Karpas-422 (cell line): ENCODE measurements at regions not wholly inside any gene's neighbourhood (a gene's known extent, or its start where the extent isn't known, plus 50 kb on each side); places are given as distances from the start of the nearest gene placed in this dataset.

Source experiments
- DNase-seq: peaks from one replicate; pipeline ENCODE4 v3.0.0-alpha.2; 2015
- H2AFZ ChIP-seq: fragments of 200-600 bp; sonication (generic); 2 replicates; pipeline ENCODE4 v1.6.1; 2014; ENCODE audit warnings: antibody characterized with exemption, low read length, mixed read lengths
- H3K27ac ChIP-seq: fragments of 200-600 bp; sonication (generic); 2 replicates; pipeline ENCODE4 v1.5.1; 2014; ENCODE audit warnings: mild to moderate bottlenecking, low read length, moderate library complexity
- H3K27me3 ChIP-seq: fragments of 200-600 bp; sonication (generic); 2 replicates; pipeline ENCODE4 v1.6.1; 2014; ENCODE audit warnings: low read length, mixed read lengths
- H3K36me3 ChIP-seq: fragments of 200-600 bp; sonication (generic); 2 replicates; pipeline ENCODE4 v1.6.1; 2014; ENCODE audit warnings: low read length, mixed read lengths; ENCODE audit not compliant: insufficient read depth
- H3K4me1 ChIP-seq: fragments of 200-600 bp; sonication (generic); 2 replicates; pipeline ENCODE4 v1.6.1; 2014; ENCODE audit warnings: mild to moderate bottlenecking, low read length, mixed read lengths
- H3K4me2 ChIP-seq: fragments of 200-600 bp; sonication (generic); 2 replicates; pipeline ENCODE4 v1.6.1; 2014; ENCODE audit warnings: low read length, low read depth, mild to moderate bottlenecking; ENCODE audit not compliant: poor library complexity, severe bottlenecking
- H3K4me3 ChIP-seq: fragments of 200-600 bp; sonication (generic); 2 replicates; pipeline ENCODE4 v1.5.1; 2014; ENCODE audit warnings: mild to moderate bottlenecking, antibody characterized with exemption, low read length, mixed read lengths
- H3K79me2 ChIP-seq: fragments of 200-600 bp; sonication (generic); 2 replicates; pipeline ENCODE4 v1.6.1; 2014; ENCODE audit warnings: mild to moderate bottlenecking, low read length, mixed read lengths
- H3K9ac ChIP-seq: fragments of 200-600 bp; sonication (generic); 2 replicates; pipeline ENCODE4 v1.6.0; 2014; ENCODE audit warnings: low read length
- H3K9me2 ChIP-seq: fragments of 200-600 bp; sonication (generic), shearing (Covaris generic); replicated peaks from 2 replicates; pipeline ENCODE4 v1.6.0; 2014; ENCODE audit warnings: mild to moderate bottlenecking, low read length, moderate library complexity; ENCODE audit not compliant: insufficient read depth
- H3K9me3 ChIP-seq: fragments of 300-700, 200-600 bp; sonication (generic); 2 replicates; pipeline ENCODE4 v1.6.1; 2014; ENCODE audit warnings: low read length, mixed read lengths
- H4K20me1 ChIP-seq: fragments of 200-600 bp; sonication (generic); 2 replicates; pipeline ENCODE4 v1.6.1; 2014; ENCODE audit warnings: mild to moderate bottlenecking, antibody characterized with exemption, low read length, low read depth; ENCODE audit not compliant: insufficient read depth

DNA sequence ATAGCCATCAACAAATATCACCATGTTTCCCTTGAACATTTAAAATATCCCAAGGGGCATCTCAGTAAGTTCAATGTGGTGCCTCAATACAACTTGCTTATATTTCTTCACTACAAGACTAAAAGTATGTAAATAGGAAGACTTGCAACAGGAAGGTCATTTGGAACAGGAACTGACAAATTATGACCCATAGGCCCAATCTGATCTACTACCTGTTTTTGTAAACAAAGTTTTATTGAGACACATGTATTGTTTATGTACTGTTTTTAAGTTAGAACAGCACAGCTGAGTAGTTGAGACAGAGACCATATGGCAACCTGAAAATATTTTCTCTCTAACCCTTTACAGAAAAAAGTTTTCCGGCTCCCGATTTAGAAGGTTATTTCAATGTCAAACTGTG lies 154.8 kb upstream of the TFPI start:
- Histone ChIP-seq H3K9ac (no peak overlapping the region), H3K4me3 (no peak overlapping the region)

GRCh38 chr2:187710791-187711521 lies 156.7 kb upstream of the TFPI start:
- Histone ChIP-seq H3K36me3 (no peaks in the 10 kb centered on the region), H3K4me2 (no peak overlapping the region), H3K9ac (no peak overlapping the region), H3K27me3 (no peaks in the 10 kb centered on the region), H3K9me3 (peaks cover 23% of the 10 kb centered on the region), H3K4me1 (no peaks in the 10 kb centered on the region), H2AFZ (no peak overlapping the region), H3K27ac (no peak overlapping the region), H4K20me1 (no peaks in the 10 kb centered on the region), H3K4me3 (no peak overlapping the region), H3K79me2 (no peaks in the 10 kb centered on the region), H3K9me2 (no peaks in the 10 kb centered on the region)
- no peak for DNase-seq

More for the DNA sequence above, 154.8 kb upstream of the TFPI start:
- Histone ChIP-seq H3K4me1 (no peaks in the 10 kb centered on the region), H3K4me2 (no peak overlapping the region), H2AFZ (no peak overlapping the region), H3K79me2 (no peaks in the 10 kb centered on the region), H3K9me3 (peaks cover 23% of the 10 kb centered on the region), H3K9me2 (no peaks in the 10 kb centered on the region), H4K20me1 (no peaks in the 10 kb centered on the region), H3K27ac (no peak overlapping the region), H3K36me3 (no peaks in the 10 kb centered on the region), H3K27me3 (no peaks in the 10 kb centered on the region)
- no peak for DNase-seq

GRCh38 chr2:187715590-187715989 lies 161.4 kb upstream of the TFPI start:
- Histone ChIP-seq H3K27me3 (no peaks in the 10 kb centered on the region), H3K4me1 (no peaks in the 10 kb centered on the region), H4K20me1 (no peaks in the 10 kb centered on the region), H3K9me3 (peaks cover 8% of the 10 kb centered on the region; the same call in 1 of the 2 replicates), H3K4me2 (no peak overlapping the region), H3K4me3 (no peak overlapping the region), H2AFZ (no peak overlapping the region), H3K9me2 (no peaks in the 10 kb centered on the region), H3K36me3 (no peaks in the 10 kb centered on the region), H3K79me2 (no peaks in the 10 kb centered on the region), H3K27ac (no peak overlapping the region), H3K9ac (no peak overlapping the region)
- DNase-seq = no peak

DNA sequence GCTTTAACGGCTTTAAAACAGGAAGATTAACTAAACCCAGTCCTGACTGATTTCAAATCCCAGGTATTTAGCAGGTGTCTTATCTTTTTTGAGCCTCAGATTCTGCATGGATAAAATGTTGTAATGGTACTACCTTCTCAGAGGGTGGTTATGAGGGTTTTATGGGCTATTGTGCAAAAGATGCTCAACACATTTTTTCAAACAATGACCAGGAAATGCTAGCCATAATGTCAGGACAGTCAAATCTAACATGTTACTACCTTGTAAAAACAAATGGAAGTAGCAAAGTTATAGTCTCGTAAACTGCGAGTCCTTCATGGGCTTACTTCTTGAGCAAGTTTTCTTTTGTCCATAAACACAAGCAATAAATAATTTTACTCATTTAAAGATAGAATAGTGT lies 162.1 kb upstream of the TFPI start:
- Histone ChIP-seq H2AFZ (no peak overlapping the region), H3K4me3 (no peak overlapping the region), H3K27me3 (no peaks in the 10 kb centered on the region), H3K36me3 (no peaks in the 10 kb centered on the region), H3K79me2 (no peaks in the 10 kb centered on the region), H3K4me1 (no peaks in the 10 kb centered on the region), H3K4me2 (no peak overlapping the region), H3K27ac (no peak overlapping the region), H3K9ac (no peak overlapping the region), H3K9me3 (peaks cover 9% of the 10 kb centered on the region; the same call in 1 of the 2 replicates), H3K9me2 (no peaks in the 10 kb centered on the region), H4K20me1 (no peaks in the 10 kb centered on the region)
- no peak for DNase-seq

DNA sequence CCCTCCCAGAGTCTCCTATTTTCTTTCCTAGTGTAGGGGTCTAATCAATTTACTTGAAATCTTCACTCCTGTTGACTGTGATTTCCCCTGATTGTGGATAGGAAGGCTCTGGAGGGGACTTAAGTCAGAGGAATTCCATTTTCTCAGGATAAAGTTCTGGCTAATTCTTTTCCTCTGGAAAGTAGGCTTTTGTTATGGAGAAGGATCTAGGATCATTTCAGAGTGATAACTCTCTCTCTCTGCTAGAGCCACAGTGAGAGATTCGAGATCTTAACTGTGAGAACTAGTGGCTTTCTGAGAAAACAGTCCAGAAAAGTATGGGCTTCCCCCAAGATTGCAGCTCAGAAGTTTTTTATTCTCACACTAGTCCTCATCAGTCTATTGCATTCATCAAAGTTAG lies 163.9 kb upstream of the TFPI start:
- Histone ChIP-seq H3K4me3 (no peak overlapping the region), H3K9ac (no peak overlapping the region), H3K9me2 (no peaks in the 10 kb centered on the region), H3K27ac (no peak overlapping the region), H3K36me3 (no peaks in the 10 kb centered on the region), H3K4me2 (no peak overlapping the region), H3K4me1 (no peaks in the 10 kb centered on the region), H3K27me3 (no peaks in the 10 kb centered on the region), H4K20me1 (no peaks in the 10 kb centered on the region), H3K9me3 (peaks cover 5% of the 10 kb centered on the region; the same call in 1 of the 2 replicates), H2AFZ (no peak overlapping the region), H3K79me2 (no peaks in the 10 kb centered on the region)
- DNase-seq = no peak

- Histone ChIP-seq H3K9me3 (peaks cover 5% of the 10 kb centered on the region; the same call in 1 of the 2 replicates), H3K79me2 (no peaks in the 10 kb centered on the region), H3K4me2 (no peak overlapping the region), H3K27ac (no peak overlapping the region), H3K9me2 (no peaks in the 10 kb centered on the region), H3K27me3 (no peaks in the 10 kb centered on the region), H4K20me1 (no peaks in the 10 kb centered on the region), H3K4me1 (no peaks in the 10 kb centered on the region), H3K36me3 (no peaks in the 10 kb centered on the region), H2AFZ (no peak overlapping the region), H3K9ac (no peak overlapping the region), H3K4me3 (no peak overlapping the region)
- DNase-seq = no peak
Observed at GRCh38 chr2:187719510-187719909, 165.3 kb upstream of the TFPI start.

DNA sequence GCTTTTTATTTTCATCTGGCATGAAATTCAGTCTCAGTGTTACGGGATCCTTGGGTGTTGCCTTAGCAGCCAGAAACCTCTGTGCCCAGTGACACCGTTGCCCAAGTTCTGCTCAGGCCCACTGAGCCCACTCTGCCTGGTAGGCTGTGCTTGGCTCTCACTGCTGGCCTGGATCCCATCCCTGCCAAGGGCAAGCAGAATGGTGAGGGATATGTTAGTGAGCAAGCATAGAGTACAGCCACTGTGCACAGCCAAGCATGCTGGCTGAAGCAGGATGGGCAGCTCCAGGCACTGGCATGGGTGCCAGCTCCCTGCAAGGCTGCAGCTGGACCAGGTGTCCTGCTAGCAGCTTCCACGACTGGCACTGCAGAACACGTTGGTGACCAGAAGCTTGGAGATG lies 194.7 kb upstream of the TFPI start:
- Histone ChIP-seq H3K79me2 (no peaks in the 10 kb centered on the region), H3K27ac (no peak overlapping the region), H3K36me3 (no peaks in the 10 kb centered on the region), H4K20me1 (no peaks in the 10 kb centered on the region), H3K4me2 (no peak overlapping the region), H3K27me3 (no peaks in the 10 kb centered on the region), H3K9me2 (no peaks in the 10 kb centered on the region), H3K9me3 (peaks cover 2% of the 10 kb centered on the region; the same call in 1 of the 2 replicates), H3K4me3 (no peak overlapping the region), H3K9ac (no peak overlapping the region), H2AFZ (no peak overlapping the region), H3K4me1 (no peaks in the 10 kb centered on the region)
- DNase-seq = no peak

DNA sequence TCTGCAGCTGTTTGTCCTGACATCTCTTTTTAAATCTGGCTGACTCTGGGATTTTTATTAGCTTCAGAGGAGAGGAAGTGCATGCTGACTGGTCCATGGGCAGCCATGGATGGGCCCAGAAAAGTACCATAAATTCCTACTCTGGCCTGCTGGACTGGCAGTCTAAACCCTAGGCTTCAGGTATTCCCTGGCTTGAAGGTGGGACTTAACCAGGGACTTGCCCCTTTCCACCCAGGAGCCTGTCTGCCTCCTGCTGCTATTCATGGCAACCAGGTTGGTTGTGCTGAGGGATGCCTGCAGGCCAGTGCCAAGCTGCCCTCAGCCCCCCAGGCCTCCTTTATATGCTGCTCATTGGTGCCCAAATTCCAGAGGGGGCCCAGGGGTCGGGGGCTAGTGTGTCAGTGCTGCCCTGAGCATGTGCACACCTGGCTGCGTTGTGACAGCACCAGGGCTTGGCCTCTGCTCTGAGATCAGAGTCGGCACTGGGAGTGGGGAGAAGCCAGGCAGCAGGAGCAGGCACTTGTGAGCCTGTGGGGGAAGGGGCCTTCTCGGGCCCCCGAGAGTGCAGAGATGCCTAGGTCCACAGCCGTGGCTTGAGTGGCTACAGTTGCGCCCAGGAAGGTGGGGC lies 195.7 kb upstream of the TFPI start:
- Histone ChIP-seq H3K9me3 (no peaks in the 10 kb centered on the region), H3K4me1 (no peaks in the 10 kb centered on the region), H3K27ac (no peak overlapping the region), H3K79me2 (no peaks in the 10 kb centered on the region), H3K9ac (no peak overlapping the region), H3K9me2 (no peaks in the 10 kb centered on the region), H3K4me2 (no peak overlapping the region), H4K20me1 (no peaks in the 10 kb centered on the region), H3K36me3 (no peaks in the 10 kb centered on the region), H2AFZ (no peak overlapping the region), H3K27me3 (no peaks in the 10 kb centered on the region), H3K4me3 (no peak overlapping the region)
- no peak for DNase-seq
